ENCODE measurements at regions not wholly inside any gene's neighbourhood (a gene's known extent, or its start where the extent isn't known, plus 50 kb on each side); places are given as distances from the start of the nearest gene placed in this dataset.

DNA sequence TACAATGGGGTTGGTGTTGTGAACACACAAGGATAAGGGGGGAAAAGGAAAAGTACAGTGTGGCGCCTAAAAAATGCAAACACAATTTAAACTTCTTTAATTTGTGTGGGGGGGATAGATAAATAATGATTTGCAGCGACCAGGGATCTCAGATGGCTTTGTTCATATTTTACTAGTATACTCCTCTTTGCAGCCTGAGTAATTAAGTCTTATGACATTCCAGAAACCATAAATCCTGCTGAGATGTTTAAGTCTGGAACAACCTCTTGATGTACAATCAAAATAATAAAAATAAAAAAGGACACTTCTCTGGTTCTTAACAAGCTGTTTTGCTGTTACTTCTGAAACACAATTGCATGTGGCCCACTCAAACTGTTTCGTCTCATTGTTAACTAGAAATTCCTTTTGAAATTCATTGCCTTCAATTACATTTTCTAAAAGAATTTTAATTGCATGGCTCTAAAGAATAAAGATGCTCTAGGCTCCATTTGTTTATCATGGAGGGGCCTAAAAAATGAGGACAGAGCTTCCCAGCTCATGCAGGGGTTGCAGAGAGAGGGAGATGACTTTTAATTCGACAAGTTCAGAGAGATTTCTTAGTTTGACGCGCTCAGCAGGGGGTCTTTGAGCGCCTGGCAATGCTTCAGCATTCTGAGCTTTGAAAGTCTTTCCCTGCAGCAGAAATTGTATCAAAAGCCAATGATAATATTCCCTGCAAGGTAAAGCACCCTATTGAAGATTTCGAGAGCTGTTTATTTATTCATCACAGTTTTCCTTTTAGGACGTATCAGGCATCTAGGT lies 892.4 kb upstream of the TENM3 start:
- TF ChIP-seq, protein P1, sequence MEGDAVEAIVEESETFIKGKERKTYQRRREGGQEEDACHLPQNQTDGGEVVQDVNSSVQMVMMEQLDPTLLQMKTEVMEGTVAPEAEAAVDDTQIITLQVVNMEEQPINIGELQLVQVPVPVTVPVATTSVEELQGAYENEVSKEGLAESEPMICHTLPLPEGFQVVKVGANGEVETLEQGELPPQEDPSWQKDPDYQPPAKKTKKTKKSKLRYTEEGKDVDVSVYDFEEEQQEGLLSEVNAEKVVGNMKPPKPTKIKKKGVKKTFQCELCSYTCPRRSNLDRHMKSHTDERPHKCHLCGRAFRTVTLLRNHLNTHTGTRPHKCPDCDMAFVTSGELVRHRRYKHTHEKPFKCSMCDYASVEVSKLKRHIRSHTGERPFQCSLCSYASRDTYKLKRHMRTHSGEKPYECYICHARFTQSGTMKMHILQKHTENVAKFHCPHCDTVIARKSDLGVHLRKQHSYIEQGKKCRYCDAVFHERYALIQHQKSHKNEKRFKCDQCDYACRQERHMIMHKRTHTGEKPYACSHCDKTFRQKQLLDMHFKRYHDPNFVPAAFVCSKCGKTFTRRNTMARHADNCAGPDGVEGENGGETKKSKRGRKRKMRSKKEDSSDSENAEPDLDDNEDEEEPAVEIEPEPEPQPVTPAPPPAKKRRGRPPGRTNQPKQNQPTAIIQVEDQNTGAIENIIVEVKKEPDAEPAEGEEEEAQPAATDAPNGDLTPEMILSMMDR (IDR thresholded peaks at IDR 0.05; ENCODE audit: unreplicated experiment): no peak
- peaks cover 5% of the 10 kb centered on the region for H3K4me1 Mint-ChIP-seq (ENCODE audit: unreplicated experiment)
- DNase-seq (ENCODE audit: low spot score): no peak
- H3K9me3 Mint-ChIP-seq (ENCODE audit: unreplicated experiment): no peaks in the 10 kb centered on the region
- no peaks in the 10 kb centered on the region for H3K36me3 Mint-ChIP-seq (ENCODE audit: low read depth, unreplicated experiment)
- H3K4me3 Mint-ChIP-seq (ENCODE audit: unreplicated experiment): no peak overlapping the region
- H3K27me3 Mint-ChIP-seq (ENCODE audit: unreplicated experiment): no peaks in the 10 kb centered on the region
- no peak overlapping the region for H3K27ac Mint-ChIP-seq (ENCODE audit: unreplicated experiment)

DNA sequence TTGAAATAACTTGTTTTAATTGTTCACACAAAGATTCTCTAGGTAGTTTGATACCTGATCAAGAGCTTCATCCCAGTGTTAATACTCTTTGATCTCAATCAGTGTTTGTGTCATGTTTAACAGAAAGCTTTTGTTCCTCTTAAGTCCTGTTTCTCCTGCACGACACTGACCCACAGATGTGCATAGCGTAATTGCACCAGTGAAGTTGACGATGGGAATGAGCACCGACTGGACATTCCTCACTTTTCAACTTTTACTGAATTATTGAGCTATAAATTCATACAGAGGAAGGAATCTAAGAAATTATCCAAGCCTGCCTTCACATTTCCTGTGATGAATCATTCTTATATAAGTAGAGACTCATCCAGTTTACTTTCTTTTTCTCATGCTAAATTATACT lies 878.7 kb upstream of the TENM3 start:
- TF ChIP-seq, protein P1 (IDR thresholded peaks at IDR 0.05; ENCODE audit: unreplicated experiment): no peak
- no peak for DNase-seq (ENCODE audit: low spot score)
- Mint-ChIP-seq H3K9me3 (ENCODE audit: unreplicated experiment) (no peaks in the 10 kb centered on the region), H3K4me1 (ENCODE audit: unreplicated experiment) (no peaks in the 10 kb centered on the region), H3K27ac (ENCODE audit: unreplicated experiment) (no peak overlapping the region), H3K4me3 (ENCODE audit: unreplicated experiment) (no peak overlapping the region), H3K36me3 (ENCODE audit: low read depth, unreplicated experiment) (no peaks in the 10 kb centered on the region), H3K27me3 (ENCODE audit: unreplicated experiment) (peaks cover 2% of the 10 kb centered on the region)

DNA sequence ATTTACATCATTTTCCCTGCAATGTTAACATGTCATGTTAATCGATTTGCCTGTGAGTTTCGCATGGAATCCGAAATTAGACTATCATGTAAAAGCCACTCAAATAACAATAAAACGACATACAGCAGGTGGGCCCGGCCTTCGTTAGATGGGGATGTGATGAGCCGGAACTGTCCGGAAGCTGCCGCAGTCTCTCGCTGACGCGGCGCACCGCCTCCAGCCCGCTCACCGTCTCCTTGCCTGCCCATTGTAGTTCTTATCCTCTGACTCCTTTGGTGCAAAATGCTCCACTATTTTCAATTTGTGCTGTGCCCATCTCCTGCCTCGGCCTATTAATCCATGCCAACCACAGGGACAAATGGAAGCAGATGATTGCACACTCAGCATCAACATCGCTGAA lies 877.5 kb upstream of the TENM3 start:
- TF ChIP-seq, protein P1 (IDR thresholded peaks at IDR 0.05; ENCODE audit: unreplicated experiment): no peak
- no peaks in the 10 kb centered on the region for H3K4me1 Mint-ChIP-seq (ENCODE audit: unreplicated experiment)
- H3K27me3 Mint-ChIP-seq (ENCODE audit: unreplicated experiment): peaks cover 2% of the 10 kb centered on the region
- no peak overlapping the region for H3K27ac Mint-ChIP-seq (ENCODE audit: unreplicated experiment)
- DNase-seq (ENCODE audit: low spot score): no peak
- H3K4me3 Mint-ChIP-seq (ENCODE audit: unreplicated experiment): no peak overlapping the region
- no peaks in the 10 kb centered on the region for H3K36me3 Mint-ChIP-seq (ENCODE audit: low read depth, unreplicated experiment)
- H3K9me3 Mint-ChIP-seq (ENCODE audit: unreplicated experiment): no peaks in the 10 kb centered on the region

DNA sequence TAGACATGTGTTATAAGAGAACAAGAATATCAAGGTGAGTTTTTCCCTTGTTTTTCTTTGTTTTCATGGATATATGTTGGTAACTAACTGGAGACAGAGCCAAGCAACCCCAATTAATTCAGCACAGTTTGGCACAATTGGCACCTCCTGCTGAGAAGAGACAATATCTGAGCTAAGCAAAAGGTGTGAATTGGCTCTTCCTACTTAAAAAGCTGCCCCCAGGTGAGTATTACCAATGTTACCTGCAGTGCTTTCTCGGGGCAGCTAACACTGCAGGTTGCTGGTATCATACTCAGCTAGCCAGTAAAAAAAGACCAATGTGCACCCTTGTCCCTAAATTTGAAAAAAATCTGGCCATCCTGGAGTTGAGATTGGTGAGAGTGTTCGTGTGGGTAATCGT lies 871.2 kb upstream of the TENM3 start:
- peaks cover 4% of the 10 kb centered on the region for H3K4me1 Mint-ChIP-seq (ENCODE audit: unreplicated experiment)
- no peak overlapping the region for H3K27ac Mint-ChIP-seq (ENCODE audit: unreplicated experiment)
- DNase-seq (ENCODE audit: low spot score): no peak
- TF ChIP-seq, protein P1 (IDR thresholded peaks at IDR 0.05; ENCODE audit: unreplicated experiment): no peak
- peaks cover 2% of the 10 kb centered on the region for H3K27me3 Mint-ChIP-seq (ENCODE audit: unreplicated experiment)
- H3K36me3 Mint-ChIP-seq (ENCODE audit: low read depth, unreplicated experiment): no peaks in the 10 kb centered on the region
- no peak overlapping the region for H3K4me3 Mint-ChIP-seq (ENCODE audit: unreplicated experiment)
- no peaks in the 10 kb centered on the region for H3K9me3 Mint-ChIP-seq (ENCODE audit: unreplicated experiment)

DNA sequence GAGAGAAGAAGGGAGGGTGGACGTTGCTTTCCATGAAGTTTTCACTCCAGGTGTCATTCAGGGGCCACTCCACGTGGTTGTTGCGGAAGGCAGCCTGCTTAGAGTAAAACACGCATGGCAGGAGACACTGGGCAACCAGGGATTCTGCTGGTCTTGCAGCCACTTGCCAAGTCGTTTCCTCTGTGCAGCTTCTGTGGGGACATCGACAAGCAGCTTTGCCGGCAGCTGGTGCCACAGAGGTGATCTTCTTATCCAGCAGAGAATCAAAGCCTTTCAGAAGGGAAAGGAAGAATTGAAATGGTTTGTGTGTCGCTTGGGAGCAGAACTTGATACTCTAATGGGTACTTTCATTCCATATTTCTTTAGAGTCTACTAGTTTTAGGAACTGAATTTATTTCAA lies 867.1 kb upstream of the TENM3 start:
- TF ChIP-seq, protein P1 (IDR thresholded peaks at IDR 0.05; ENCODE audit: unreplicated experiment): no peak
- H3K9me3 Mint-ChIP-seq (ENCODE audit: unreplicated experiment): no peaks in the 10 kb centered on the region
- no peak for DNase-seq (ENCODE audit: low spot score)
- H3K27me3 Mint-ChIP-seq (ENCODE audit: unreplicated experiment): no peaks in the 10 kb centered on the region
- H3K4me1 Mint-ChIP-seq (ENCODE audit: unreplicated experiment): peaks cover 2% of the 10 kb centered on the region
- no peaks in the 10 kb centered on the region for H3K36me3 Mint-ChIP-seq (ENCODE audit: low read depth, unreplicated experiment)
- H3K27ac Mint-ChIP-seq (ENCODE audit: unreplicated experiment): no peak overlapping the region
- no peak overlapping the region for H3K4me3 Mint-ChIP-seq (ENCODE audit: unreplicated experiment)

Data from endothelial cell (in vitro differentiated cells).